NT2/D1 (cell line): ENCODE measurements at regions not wholly inside any gene's neighbourhood (a gene's known extent, or its start where the extent isn't known, plus 50 kb on each side); places are given as distances from the start of the nearest gene placed in this dataset.

Experiments used
- SUZ12 ChIP-seq: IDR thresholded peaks from 2 replicates; pipeline ENCODE4 v1.6.1; 2011; ENCODE audit not compliant: insufficient read length, insufficient read depth; ENCODE audit errors: extremely low read depth
- ZNF274 ChIP-seq: IDR thresholded peaks from 2 replicates; pipeline ENCODE4 v1.6.1; 2011; ENCODE audit warnings: mild to moderate bottlenecking, low read depth, low read length

DNA sequence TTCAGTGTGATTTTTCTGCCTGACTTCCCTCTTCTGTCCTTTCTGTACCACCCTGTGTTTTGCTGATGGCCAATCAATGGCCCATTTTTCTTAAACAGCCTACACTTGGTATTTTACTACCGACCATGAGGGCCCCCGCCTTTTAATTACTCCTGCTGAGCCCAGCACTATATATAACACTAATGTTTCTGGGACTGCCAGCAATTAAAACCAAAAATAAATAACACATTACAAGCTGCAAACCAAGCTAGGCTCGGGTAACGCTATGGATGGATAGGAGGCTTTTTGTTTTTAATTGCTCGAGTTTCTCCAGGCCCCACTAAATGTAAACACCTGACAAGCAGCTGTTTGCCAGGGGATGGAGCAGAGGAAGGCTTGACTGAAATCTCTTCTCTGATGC is 915.4 kb upstream of the AUTS2 start:
- TF ChIP-seq SUZ12, result no peak
- TF ChIP-seq ZNF274, result no peak
